Adrenal gland (tissue), 5 donors: ENCODE measurements at regions not wholly inside any gene's neighbourhood (a gene's known extent, or its start where the extent isn't known, plus 50 kb on each side); places are given as distances from the start of the nearest gene placed in this dataset.

ENCODE experiments used
- POLR2A ChIP-seq, 2 donors: fragments of 450-650 bp; IDR thresholded peaks; one replicate each; pipeline ENCODE4 v1.6.1; 2017; ENCODE audit warnings: antibody characterized with exemption in 2 of 2, mild to moderate bottlenecking in 2 of 2, moderate library complexity in 1 of 2
- TF ChIP-seq, protein P1 (sequence below), 6 experiments: fragments of 450-650 bp in 4 of 6; fragments of 200-600 bp in 2 of 6; sonication (generic) in 1 of 6; IDR thresholded peaks; 1 replicate in 5 of 6; 2 replicates in 1 of 6; pipeline versions ENCODE4 v1.5.1 to v1.8.0; 2016 to 2021; ENCODE audit warnings: antibody characterized with exemption in 6 of 6, mild to moderate bottlenecking in 2 of 6, moderate library complexity in 1 of 6
- donor health status: DM: no; HTN: no; CAD: no.

DNA sequence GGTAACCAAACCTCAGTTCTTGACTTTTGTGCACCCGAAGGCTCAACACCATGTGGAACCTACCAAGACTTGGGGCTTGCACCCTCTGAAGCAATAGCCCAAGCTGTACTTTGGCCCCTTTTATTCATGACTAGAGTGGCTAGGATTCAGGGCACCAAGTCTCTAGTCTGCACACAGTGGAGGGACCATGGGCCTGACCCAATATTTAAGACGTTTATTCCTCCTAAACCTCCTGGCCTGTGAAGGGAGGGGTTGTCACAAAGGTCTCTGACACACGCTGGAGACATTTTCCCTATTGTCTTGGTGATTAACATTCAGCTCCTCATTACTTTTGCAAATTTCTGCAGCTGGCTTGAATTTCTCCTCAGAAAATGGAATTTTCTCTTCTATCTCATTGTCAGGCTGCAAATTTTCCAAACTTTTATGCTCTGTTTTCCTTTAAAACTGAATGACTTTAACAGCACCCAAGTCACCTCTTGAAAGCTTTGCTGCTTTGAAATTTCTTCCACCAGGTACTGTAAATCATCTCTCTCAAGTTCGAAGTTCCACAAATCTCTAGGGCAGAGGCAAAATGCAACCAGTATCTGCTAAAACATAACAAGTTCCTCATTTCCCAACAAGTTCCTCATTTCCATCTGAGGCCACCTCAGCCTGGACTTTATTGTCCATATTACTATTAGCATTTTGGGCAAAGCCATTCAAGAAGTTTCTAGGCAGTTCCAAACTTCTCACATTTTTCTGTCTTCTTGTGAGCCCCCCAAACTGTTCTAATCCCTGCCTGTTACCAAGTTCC is 481.4 kb upstream of the BTBD3 start:
- TF ChIP-seq, protein P1, sequence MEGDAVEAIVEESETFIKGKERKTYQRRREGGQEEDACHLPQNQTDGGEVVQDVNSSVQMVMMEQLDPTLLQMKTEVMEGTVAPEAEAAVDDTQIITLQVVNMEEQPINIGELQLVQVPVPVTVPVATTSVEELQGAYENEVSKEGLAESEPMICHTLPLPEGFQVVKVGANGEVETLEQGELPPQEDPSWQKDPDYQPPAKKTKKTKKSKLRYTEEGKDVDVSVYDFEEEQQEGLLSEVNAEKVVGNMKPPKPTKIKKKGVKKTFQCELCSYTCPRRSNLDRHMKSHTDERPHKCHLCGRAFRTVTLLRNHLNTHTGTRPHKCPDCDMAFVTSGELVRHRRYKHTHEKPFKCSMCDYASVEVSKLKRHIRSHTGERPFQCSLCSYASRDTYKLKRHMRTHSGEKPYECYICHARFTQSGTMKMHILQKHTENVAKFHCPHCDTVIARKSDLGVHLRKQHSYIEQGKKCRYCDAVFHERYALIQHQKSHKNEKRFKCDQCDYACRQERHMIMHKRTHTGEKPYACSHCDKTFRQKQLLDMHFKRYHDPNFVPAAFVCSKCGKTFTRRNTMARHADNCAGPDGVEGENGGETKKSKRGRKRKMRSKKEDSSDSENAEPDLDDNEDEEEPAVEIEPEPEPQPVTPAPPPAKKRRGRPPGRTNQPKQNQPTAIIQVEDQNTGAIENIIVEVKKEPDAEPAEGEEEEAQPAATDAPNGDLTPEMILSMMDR (IDR thresholded peaks at IDR 0.05): no peak
- no peak for TF ChIP-seq POLR2A (IDR thresholded peaks at IDR 0.05)
